Stimulated activated CD8-positive, alpha-beta memory T cell treated with anti-CD3 and anti-CD28 coated beads, Interleukin-4, amount 100 ng/mL, for 1 hour (primary cell): ENCODE measurements at regions not wholly inside any gene's neighbourhood (a gene's known extent, or its start where the extent isn't known, plus 50 kb on each side); places are given as distances from the start of the nearest gene placed in this dataset.
"Not testable (repeated sequence)": the region's sequence is repeated elsewhere in the genome, so short reads cannot be mapped to it uniquely, and the experiment has no call there.

ENCODE experiments used
- DNase-seq, 2 donors: peaks; one replicate each; pipeline ENCODE4 v3.0.0-alpha.2; 2020; ENCODE audit warnings: low read depth in 2 of 2, low spot score in 1 of 2

DNA sequence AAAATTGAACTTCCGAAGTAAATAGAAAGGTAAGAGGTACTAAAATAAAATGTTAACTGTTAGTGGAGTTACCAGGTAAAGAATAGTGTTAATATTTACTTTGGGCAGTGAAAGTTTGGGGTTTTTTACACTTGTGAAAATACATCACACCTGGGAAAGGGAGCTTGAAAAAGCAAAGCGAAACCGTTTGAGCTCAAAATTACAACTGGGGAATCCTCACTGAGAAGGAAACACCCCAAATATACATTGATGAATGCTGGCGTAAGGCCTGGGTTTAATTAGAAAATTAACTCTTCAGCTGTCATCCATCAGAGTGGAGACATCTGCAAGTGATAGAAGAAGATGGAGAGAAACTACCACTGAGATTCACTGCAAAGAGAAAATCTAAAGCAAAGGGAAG, 1153.0 kb downstream of the SLITRK5 start:
- no peak for DNase-seq

DNA sequence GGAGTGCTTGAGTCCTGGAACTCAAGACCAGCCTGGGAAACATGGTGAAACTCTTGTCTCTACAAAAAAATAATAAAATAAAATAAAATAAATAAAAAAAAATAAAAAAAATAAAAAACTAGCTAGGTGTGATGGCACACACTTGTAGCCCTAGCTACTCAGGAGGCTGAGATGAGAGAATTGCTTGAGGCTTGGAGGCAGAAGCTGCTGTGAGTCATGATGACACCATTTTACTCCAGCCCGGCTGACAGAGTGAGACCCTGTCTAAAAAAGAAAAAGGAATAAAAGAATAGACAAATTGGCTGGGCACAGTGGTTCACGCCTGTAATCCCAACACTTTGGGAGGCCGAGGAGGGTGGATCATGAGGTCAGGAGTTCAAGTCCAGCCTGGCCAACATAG, 1168.9 kb downstream of the SLITRK5 start:
- DNase-seq, result no peak

DNA sequence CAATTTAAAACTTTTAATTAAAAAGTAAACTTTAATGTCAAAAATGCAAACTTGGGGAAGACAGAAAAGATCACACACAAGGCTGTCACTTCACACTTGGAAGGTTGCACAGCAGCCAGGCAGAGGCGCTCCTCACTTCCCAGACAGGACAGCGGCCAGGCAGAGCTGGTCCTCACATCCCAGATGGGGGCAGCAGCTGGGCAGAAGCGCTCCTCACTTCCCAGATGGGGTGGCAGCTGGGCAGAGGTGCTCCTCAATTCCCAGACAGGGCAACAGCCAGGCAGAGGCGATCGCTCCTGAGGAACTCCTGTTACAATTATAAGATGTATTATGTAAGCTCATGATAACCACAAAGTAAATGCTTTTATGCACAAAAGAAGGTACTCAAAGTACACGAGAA, 1181.1 kb downstream of the SLITRK5 start:
- not testable (repeated sequence) for DNase-seq

DNA sequence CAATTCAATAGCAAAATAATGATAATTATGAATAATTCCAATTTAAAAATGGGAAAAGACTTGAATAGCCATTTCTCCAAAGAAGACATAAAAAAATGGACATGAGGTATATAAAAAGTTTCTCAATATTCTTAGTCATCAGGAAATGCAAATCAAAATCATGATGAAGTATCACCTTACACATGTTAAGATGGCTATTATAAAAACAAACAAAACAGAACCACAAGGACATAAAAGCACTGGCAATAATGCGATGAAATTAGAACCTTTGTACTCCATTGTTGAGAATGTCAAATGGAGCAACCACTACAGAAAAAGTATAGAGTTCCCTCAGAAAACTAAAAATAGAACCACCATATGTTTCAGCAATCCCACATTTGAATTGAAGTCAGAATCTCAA, 1186.1 kb downstream of the SLITRK5 start:
- no peak for DNase-seq

DNA sequence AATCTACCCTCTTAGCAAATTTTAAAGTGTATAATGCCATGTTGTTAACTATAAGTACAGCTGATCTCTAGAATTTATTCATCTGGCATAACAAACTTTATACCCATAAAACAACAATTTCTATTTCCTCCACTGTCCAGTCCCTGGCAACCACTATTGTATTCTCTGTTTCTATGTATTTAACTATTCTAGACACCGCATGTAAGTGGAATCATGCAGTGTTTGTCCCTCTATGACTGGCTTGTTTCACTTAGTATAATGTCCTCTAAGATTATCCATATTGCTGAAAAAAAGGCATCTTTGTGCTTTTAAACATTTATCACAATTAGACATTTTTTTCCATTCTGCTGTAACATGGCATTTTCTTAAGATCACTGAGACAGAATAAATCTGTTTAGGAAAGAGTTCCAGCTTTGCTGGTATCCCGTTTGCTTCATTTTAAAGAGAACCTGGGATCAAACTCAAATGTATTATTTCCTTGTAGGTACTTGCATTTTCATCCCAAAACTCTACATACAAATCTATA, 1191.0 kb downstream of the SLITRK5 start:
- no peak for DNase-seq

DNA sequence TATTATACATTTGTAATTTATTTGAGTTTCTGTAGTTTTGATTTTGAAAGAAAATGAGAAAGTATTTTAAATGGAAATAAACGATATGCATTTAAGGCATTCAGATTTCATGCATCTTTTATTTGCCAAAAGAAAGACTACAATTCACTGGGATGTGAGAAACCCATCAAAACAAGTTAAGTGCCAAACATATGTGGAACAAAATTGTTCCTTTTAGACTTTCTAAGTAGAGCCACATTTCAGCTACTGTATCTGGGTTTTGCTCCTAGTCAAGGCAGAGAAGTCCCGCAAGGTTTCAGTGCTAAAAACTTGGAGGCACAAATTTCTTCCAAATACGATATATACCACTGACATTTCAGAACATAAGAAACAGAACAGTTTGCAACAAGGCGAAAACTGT, 1191.9 kb downstream of the SLITRK5 start:
- no peak for DNase-seq

DNA sequence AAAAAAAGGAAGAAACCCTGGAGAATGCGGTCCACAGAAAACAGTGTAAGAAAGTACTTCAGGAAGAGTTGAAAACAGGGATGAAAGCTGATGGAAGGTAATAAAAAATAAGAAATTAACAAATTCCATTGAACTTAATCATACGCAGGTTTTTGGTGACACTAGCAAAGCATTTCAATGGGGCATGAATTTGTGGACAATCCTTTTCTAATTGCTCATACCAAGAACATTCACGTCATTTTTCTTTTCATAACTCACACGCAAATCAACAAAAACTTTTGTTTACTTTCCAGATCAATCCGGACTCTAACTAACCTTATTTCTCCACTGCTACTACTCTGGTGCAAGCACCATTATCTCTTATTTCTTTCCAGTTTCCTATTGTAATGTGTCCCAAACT, 1195.0 kb downstream of the SLITRK5 start:
- no peak for DNase-seq

DNA sequence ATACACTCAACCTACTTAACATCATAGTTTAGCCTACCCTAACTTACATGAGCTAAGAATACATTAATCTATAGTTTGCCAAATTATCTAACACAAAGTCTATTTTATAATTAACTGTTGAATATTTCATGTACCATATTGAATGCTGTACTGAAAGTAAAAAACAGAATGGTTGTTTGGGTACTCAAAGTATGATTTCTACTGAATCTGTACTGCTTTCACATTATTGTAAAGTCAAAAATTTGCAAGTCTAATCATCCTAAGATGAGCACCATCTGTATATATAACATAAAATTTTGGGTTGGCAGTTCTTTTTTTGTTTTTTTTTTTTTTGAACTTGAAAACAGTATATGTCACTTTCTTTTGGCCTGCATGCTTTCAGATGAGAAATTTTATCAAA, 1212.6 kb downstream of the SLITRK5 start:
- no peak for DNase-seq

DNA sequence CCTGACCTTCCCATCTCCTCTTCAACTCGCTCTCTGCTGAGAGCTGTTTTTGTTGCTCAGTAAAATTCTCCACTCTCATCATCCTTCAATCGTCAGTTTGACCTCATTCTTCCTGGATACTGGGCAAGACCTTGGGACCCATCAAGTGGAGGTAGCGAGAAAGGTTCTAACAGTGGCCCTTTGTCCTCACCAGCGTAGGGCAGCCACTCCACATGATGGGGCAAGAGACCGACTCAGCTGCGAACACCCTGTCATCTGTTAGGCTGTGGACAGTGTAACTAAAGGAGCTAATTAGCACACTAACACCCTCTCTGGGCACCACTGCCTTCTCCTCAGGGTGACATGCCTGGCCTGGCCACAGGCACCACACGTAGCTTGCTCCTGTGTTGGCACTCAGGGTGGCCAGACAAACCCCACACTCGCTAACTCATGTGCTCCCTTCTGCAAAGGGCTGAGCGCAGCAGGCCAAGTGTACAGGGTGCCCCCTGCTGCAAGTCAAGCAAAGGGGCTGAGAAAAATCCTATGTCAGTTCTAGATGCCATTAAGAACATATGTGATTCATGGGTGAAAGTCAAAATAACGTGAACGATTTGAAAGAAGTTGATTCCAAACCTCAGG, 1216.0 kb downstream of the SLITRK5 start:
- no peak for DNase-seq

DNA sequence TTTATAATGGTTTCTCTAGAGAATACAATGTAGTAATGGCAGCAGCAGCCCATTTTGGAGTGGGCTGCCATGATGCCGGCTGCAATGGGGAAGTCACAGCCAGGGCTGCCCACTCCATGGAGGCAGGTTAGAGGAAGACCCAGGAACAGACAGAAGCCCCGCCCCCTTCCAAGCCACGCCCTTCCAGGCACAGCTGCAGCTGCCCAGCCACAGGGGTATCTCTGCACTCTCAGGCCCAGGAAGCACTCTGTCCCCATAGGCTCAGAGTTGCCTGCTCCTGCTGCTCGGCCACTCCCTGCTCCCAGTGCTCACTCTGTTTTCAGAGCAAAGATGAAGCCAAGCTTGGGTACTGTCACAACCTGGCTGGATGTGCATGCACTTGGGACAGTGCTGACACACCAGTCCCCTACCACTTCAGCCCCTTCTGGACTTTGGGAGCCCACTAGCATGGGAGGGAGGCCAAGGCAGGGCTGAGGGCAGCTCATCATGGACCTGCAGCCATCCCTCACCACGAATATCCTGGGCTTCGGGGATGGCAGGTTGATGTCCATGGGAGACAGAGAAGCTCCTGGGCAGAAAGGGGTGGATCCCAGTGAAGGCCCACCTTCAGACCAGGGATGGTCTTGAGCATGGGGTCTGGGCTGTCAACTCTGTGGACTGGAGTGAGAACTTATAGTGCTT, 1224.2 kb downstream of the SLITRK5 start:
- DNase-seq, result no peak

DNA sequence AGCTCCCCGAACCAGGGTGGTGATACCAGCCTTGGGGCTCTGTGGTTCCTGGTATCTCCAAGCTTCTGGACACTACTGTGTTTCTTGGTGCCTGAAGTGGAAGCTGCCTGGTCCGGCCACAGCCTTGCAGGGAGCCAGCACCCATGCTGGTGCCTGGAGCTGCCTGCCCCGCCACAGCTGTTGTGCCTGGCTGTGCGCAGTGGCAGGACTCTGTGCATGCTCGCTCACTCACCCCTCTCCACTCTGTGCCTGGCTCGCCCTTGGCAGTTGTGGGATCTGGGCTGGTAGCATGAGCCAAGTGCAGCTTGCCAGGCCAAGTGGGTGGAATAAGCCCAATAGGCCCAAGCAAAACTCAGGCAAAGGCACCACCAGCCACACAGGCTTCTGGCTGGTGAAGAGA, 1225.3 kb downstream of the SLITRK5 start:
- no peak for DNase-seq

DNA sequence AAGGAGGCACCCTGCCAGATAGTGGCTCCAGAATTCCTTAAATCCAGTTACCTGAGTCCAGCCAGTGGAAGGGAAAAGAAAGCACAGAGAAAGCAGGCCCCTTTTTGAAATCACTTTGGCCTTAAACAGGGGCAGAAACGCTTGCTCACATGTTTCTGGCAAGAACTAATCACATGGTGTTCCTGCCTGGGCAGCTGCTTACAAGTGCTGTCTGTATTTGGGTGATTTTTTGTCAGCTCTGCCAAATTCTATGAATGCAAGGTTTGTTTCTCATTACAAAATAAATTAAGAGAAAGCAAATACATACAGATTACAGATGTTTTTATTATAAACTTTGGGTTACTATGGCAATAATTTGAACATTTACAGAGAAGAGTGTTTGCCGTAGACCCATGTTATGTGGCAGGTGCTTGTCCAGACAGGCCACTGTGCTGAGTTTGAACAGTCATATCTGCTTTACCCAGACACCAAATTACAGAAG, 1237.8 kb downstream of the SLITRK5 start:
- no peak for DNase-seq

DNA sequence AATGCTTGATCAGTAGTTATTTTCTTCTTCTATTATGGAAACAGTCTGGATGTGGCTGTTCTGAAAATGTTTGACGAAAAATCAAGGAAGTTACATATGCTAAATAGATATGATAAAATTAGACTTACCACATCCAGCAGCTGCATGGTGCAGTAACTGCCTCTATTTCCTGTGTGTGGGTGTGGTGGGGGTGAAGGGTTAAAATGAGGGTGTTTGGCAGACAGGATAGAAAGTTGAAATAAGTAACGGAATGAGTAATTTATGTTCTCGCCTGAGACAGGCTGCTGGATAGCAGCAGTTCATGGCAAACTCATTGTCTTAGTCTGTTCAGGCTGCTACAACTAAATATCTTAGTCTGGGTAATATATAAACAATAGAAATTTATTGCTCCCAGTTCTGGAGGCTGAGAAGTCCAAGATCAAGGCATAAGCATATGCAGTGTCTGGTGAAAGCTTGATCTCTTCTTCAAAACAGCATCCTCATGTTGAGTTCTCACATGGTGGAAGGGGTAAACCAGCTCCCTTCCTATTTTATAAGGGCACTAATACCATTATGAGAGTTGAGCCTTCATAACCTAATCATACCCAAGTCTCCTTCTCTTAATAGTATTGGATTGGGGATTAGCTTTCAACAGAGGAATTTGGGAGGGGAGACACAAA, 1248.9 kb downstream of the SLITRK5 start:
- no peak for DNase-seq

DNA sequence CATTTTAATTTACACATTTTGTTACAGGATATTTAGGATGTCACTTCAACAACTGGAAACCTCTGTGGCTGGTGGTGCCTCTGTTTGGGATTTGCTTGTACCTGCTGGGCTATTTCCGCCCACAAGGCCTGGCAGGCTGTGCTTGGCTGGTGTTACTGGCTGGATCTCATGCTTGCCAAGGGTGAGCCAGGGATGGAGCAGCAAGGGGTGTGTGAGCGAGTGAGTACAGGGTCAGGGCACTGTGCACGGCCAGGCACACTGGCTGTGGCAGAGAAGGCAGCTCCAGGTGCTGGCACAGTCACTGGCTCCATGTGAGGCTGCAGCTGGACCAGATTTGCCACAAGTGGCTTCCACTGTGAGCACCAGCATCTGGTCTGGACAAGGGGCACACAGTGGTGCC, 1254.8 kb downstream of the SLITRK5 start:
- DNase-seq, result no peak

DNA sequence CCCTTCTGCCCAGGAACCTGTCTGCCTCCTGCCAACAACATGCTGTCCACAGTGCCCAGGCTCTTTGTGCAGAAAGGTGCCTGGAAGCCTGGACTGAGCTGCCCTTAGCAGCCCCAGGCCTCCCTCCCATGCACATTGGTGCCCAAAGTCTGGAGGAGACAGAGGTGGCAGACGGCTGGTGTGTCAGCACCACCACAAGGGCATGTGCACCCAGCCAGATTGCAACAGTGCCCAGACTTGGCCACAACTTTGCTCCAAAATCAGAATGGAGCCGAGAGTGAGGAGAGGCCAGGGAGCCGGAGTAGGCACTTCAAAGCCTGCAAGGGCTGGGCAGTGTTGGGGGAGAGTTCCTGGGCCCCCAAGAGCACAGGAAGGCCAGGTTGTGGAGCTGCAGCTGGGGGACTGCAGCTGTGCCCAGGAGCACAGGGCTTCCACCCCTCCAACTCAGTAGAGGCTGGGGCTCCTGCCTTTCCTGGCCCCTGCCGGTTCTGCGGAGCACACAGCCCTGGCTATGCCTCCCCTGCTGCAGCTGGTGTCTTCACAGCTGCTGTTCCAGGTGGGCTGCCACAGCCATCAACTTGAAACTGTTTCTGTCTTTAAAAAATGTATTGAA, 1255.8 kb downstream of the SLITRK5 start:
- DNase-seq, result no peak

DNA sequence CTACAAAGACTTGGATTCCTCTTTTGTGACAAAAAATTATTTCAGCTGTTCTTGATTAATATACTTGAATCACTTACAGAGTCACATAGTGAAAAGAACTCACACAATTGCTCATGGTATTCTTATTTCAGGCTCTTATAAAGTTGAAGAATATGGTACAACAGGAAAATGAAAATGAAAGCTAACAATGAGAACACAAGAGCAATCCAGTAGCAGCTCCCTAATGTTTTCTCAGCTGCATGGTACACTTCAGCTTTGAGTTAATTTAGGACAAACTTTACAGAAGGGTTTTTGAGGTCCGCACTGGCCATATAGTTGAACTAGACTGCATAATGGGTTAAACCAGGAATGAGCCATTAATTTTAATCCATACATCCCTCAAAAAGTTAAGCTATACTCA, 1261.8 kb downstream of the SLITRK5 start:
- no peak for DNase-seq

DNA sequence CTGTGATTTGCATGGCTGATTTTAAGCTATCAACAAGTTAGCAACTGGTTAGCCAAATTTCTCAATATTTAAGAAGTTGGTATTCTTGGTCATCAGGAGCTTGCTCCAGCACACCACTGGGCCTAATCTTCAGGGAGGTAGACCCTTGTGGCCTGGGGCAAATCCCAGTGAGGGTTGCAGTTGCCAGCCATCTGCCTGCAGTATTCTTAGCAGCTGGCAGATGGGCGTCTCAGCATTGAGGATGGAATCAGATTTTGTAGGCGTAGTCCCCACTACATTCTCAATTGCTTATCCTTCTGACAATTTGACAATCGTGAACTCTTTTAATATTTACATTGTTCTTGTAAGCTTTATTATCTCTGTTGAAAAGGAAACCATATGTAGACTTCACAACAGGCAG, 1266.2 kb downstream of the SLITRK5 start:
- no peak for DNase-seq

DNA sequence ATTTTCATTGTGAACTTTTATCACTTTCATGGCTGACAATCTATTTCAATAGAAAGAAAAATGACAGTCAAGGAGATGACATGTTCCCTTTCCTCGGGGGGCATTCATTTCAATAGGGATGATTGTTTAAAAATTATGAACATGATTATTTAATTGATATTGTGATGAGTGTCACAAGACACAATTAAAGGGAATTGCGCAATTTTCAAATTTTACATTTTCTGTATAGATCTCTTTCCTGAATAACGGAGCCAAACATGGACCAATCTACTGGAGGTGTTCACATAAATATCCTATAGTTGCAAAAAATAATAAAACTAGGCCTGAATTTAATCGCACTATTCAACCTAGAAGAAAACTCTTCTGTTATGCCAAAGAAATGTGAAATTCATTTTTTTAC, 1274.6 kb downstream of the SLITRK5 start:
- DNase-seq, result no peak

DNA sequence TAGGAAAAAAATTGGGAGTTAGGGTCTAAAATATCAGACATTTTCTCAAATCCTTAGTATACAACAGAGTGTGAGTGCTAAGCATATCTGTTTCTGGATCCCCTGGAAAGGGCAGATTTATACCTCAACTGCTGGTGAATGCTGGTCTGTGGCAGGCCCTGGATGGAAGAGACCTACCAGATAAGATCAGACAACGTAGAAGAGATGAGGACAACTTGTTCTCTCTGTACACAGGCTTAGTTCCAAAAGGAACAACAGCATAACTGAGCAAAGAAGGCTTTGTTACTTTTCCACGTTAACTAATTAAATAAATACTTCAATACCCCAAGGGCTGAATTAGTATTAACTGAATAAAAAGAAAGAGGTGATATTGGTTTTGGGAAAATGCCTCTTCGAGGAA, 1277.3 kb downstream of the SLITRK5 start:
- no peak for DNase-seq

DNA sequence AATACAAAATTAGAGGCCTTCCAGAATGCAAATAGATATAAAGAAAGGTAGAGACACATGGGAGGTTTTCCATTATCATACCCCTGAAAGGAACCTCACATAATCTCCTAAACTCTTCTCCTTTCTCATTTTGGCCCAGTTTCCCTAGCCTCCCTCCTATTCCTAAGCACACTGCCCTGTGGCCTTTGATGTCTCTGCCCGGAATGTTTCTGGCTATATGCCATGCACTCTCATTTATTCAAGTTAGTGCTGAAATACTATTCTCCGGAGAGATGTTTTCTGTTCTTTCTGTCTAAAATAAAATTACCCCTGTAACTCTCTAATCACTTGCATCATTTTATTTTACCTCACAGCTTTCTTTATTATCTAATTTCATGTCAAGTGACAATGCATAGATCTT, 1287.7 kb downstream of the SLITRK5 start:
- no peak for DNase-seq

DNA sequence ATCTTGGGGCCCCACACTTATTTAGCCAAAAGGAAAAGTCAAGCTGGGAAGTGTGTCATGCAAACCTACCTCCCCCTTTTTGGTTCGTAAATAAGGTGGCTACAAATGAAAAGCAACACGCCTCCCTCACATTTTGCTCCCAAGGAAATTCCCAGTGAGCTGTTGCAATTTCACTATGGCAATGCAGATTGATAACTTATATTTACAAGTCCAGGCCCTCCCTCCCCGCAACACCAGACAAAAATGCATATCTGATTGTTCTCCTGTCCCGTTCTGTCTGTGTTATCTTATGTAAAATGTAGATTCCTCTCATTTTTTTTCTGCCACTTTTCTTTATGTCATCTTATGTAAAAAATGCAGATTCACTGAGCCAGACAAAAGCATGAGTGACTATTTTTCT, 1305.3 kb downstream of the SLITRK5 start:
- no peak for DNase-seq

DNA sequence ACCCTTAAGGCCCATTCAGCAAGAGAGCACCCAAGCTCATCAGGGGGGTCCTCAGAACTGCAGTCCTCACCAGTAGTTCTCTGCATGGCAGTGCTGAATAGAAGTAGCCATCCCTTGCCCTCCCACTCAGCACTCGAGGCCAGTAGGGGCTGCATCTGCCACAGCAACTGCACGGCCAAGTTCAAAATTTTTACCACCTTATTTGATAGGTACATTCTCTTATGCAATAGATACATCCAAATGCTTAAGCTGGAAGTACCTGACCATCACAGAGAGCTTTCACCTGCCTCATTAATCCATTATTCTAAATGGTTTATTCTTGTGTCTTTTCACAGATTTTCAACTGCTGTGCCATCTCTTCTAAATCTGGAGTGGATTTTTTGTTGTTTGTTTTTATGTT, 1307.4 kb downstream of the SLITRK5 start:
- DNase-seq, result no peak
